ENCODE measurements at regions not wholly inside any gene's neighbourhood (a gene's known extent, or its start where the extent isn't known, plus 50 kb on each side); places are given as distances from the start of the nearest gene placed in this dataset.

- Histone ChIP-seq H2AFZ (no peak overlapping the region), H3K36me3 (ENCODE audit: insufficient read depth) (no peaks in the 10 kb centered on the region), H3K9me2 (ENCODE audit: insufficient read depth) (no peaks in the 10 kb centered on the region), H3K4me1 (ENCODE audit: insufficient read depth) (peaks cover 9% of the 10 kb centered on the region; the same call in 1 of the 2 replicates), H3K27me3 (ENCODE audit: insufficient read depth) (no peaks in the 10 kb centered on the region), H4K20me1 (replicated peaks; ENCODE audit: insufficient read depth) (no peaks in the 10 kb centered on the region), H3K27ac (ENCODE audit: low read depth) (no peak overlapping the region), H3K79me2 (replicated peaks; ENCODE audit: insufficient read depth) (no peaks in the 10 kb centered on the region), H3K4me3 (no peak overlapping the region), H3F3A (replicated peaks; ENCODE audit: low read depth) (no peaks in the 10 kb centered on the region), H3K4me2 (no peak overlapping the region)
- DNase-seq (ENCODE audit: low spot score) (no peak), ATAC-seq (no peak)
- peaks cover 15% of the 10 kb centered on the region for H3K4me1 Mint-ChIP-seq
- H3K27ac Mint-ChIP-seq = no peak overlapping the region
- H3K36me3 Mint-ChIP-seq (ENCODE audit: low read depth) = peaks cover 4% of the 10 kb centered on the region
- no peak overlapping the region for H3K4me3 Mint-ChIP-seq
- peaks cover 1% of the 10 kb centered on the region for H3K27me3 Mint-ChIP-seq (ENCODE audit: insufficient read depth, low read depth, poor library complexity)
- peaks cover 3% of the 10 kb centered on the region; the same call in 2 of the 3 replicates for H3K9me3 Mint-ChIP-seq
- TF ChIP-seq ZNF114 (CRISPR knock-in tag; IDR thresholded peaks at IDR 0.05) (no peak), NANOG (IDR thresholded peaks at IDR 0.05; ENCODE audit: borderline replicate concordance) (no peak)
These were observed 290.4 kb downstream of the HS3ST3A1 start for GRCh38 chr17:13311306-13311705.

GRCh38 chr17:13310858-13311257 lies 290.9 kb downstream of the HS3ST3A1 start:
- Histone ChIP-seq H3K4me1 (ENCODE audit: insufficient read depth) (peaks cover 9% of the 10 kb centered on the region; the same call in 1 of the 2 replicates), H3F3A (replicated peaks; ENCODE audit: low read depth) (no peaks in the 10 kb centered on the region), H3K36me3 (ENCODE audit: insufficient read depth) (no peaks in the 10 kb centered on the region), H3K9me2 (ENCODE audit: insufficient read depth) (no peaks in the 10 kb centered on the region), H4K20me1 (replicated peaks; ENCODE audit: insufficient read depth) (no peaks in the 10 kb centered on the region), H3K4me3 (no peak overlapping the region), H3K27me3 (ENCODE audit: insufficient read depth) (no peaks in the 10 kb centered on the region), H3K79me2 (replicated peaks; ENCODE audit: insufficient read depth) (no peaks in the 10 kb centered on the region), H3K4me2 (no peak overlapping the region), H2AFZ (no peak overlapping the region), H3K27ac (ENCODE audit: low read depth) (no peak overlapping the region)
- no peak for ATAC-seq
- Mint-ChIP-seq H3K4me1 (peaks cover 17% of the 10 kb centered on the region), H3K4me3 (no peak overlapping the region), H3K27ac (no peak overlapping the region), H3K9me3 (peaks cover 3% of the 10 kb centered on the region; the same call in 2 of the 3 replicates), H3K36me3 (ENCODE audit: low read depth) (peaks cover 4% of the 10 kb centered on the region), H3K27me3 (ENCODE audit: insufficient read depth, low read depth, poor library complexity) (peaks cover 1% of the 10 kb centered on the region)
- no peak for DNase-seq (ENCODE audit: low spot score)
- TF ChIP-seq, protein P1, sequence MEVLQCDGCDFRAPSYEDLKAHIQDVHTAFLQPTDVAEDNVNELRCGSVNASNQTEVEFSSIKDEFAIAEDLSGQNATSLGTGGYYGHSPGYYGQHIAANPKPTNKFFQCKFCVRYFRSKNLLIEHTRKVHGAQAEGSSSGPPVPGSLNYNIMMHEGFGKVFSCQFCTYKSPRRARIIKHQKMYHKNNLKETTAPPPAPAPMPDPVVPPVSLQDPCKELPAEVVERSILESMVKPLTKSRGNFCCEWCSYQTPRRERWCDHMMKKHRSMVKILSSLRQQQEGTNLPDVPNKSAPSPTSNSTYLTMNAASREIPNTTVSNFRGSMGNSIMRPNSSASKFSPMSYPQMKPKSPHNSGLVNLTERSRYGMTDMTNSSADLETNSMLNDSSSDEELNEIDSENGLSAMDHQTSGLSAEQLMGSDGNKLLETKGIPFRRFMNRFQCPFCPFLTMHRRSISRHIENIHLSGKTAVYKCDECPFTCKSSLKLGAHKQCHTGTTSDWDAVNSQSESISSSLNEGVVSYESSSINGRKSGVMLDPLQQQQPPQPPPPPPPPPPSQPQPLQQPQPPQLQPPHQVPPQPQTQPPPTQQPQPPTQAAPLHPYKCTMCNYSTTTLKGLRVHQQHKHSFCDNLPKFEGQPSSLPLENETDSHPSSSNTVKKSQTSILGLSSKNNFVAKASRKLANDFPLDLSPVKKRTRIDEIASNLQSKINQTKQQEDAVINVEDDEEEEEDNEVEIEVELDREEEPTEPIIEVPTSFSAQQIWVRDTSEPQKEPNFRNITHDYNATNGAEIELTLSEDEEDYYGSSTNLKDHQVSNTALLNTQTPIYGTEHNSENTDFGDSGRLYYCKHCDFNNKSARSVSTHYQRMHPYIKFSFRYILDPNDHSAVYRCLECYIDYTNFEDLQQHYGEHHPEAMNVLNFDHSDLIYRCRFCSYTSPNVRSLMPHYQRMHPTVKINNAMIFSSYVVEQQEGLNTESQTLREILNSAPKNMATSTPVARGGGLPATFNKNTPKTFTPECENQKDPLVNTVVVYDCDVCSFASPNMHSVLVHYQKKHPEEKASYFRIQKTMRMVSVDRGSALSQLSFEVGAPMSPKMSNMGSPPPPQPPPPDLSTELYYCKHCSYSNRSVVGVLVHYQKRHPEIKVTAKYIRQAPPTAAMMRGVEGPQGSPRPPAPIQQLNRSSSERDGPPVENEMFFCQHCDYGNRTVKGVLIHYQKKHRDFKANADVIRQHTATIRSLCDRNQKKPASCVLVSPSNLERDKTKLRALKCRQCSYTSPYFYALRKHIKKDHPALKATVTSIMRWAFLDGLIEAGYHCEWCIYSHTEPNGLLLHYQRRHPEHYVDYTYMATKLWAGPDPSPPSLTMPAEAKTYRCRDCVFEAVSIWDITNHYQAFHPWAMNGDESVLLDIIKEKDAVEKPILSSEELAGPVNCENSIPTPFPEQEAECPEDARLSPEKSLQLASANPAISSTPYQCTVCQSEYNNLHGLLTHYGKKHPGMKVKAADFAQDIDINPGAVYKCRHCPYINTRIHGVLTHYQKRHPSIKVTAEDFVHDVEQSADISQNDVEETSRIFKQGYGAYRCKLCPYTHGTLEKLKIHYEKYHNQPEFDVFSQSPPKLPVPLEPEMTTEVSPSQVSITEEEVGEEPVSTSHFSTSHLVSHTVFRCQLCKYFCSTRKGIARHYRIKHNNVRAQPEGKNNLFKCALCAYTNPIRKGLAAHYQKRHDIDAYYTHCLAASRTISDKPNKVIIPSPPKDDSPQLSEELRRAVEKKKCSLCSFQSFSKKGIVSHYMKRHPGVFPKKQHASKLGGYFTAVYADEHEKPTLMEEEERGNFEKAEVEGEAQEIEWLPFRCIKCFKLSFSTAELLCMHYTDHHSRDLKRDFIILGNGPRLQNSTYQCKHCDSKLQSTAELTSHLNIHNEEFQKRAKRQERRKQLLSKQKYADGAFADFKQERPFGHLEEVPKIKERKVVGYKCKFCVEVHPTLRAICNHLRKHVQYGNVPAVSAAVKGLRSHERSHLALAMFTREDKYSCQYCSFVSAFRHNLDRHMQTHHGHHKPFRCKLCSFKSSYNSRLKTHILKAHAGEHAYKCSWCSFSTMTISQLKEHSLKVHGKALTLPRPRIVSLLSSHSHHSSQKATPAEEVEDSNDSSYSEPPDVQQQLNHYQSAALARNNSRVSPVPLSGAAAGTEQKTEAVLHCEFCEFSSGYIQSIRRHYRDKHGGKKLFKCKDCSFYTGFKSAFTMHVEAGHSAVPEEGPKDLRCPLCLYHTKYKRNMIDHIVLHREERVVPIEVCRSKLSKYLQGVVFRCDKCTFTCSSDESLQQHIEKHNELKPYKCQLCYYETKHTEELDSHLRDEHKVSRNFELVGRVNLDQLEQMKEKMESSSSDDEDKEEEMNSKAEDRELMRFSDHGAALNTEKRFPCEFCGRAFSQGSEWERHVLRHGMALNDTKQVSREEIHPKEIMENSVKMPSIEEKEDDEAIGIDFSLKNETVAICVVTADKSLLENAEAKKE (CRISPR knock-in tag; IDR thresholded peaks at IDR 0.05) = no peak
- TF ChIP-seq, protein P2, sequence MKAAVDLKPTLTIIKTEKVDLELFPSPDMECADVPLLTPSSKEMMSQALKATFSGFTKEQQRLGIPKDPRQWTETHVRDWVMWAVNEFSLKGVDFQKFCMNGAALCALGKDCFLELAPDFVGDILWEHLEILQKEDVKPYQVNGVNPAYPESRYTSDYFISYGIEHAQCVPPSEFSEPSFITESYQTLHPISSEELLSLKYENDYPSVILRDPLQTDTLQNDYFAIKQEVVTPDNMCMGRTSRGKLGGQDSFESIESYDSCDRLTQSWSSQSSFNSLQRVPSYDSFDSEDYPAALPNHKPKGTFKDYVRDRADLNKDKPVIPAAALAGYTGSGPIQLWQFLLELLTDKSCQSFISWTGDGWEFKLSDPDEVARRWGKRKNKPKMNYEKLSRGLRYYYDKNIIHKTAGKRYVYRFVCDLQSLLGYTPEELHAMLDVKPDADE (IDR thresholded peaks at IDR 0.05) = no peak
- no peak for TF ChIP-seq JUNB (IDR thresholded peaks at IDR 0.05; ENCODE audit: unreplicated experiment)
- no peak for TF ChIP-seq POLR2AphosphoS5 (IDR thresholded peaks at IDR 0.05; ENCODE audit: low read depth)
- TF ChIP-seq EZH2phosphoT487 (IDR thresholded peaks at IDR 0.05; ENCODE audit: unreplicated experiment) = no peak
- TF ChIP-seq REST (IDR thresholded peaks at IDR 0.05; ENCODE audit: unreplicated experiment) = no peak
- TF ChIP-seq EZH2 (IDR thresholded peaks at IDR 0.05; ENCODE audit: low read depth, unreplicated experiment) = no peak
- TF ChIP-seq, protein P3, sequence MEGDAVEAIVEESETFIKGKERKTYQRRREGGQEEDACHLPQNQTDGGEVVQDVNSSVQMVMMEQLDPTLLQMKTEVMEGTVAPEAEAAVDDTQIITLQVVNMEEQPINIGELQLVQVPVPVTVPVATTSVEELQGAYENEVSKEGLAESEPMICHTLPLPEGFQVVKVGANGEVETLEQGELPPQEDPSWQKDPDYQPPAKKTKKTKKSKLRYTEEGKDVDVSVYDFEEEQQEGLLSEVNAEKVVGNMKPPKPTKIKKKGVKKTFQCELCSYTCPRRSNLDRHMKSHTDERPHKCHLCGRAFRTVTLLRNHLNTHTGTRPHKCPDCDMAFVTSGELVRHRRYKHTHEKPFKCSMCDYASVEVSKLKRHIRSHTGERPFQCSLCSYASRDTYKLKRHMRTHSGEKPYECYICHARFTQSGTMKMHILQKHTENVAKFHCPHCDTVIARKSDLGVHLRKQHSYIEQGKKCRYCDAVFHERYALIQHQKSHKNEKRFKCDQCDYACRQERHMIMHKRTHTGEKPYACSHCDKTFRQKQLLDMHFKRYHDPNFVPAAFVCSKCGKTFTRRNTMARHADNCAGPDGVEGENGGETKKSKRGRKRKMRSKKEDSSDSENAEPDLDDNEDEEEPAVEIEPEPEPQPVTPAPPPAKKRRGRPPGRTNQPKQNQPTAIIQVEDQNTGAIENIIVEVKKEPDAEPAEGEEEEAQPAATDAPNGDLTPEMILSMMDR (conservative IDR thresholded peaks at IDR 0.05; ENCODE audit: low read depth in 2 of 2) = no peak
